T47D (cell line): ENCODE measurements at regions not wholly inside any gene's neighbourhood (a gene's known extent, or its start where the extent isn't known, plus 50 kb on each side); places are given as distances from the start of the nearest gene placed in this dataset.

Experiments used
- DNase-seq, 2 experiments: peaks; one replicate each; pipeline versions ENCODE4 v3.0.0 to v3.0.0-alpha.2; 2011 to 2012; ENCODE audit warnings: low read depth in 1 of 2, low spot score in 1 of 2
- JUND ChIP-seq: IDR thresholded peaks from 2 replicates; pipeline ENCODE4 v1.6.1; 2012; ENCODE audit warnings: low read depth
- in situ Hi-C: cut with HindIII; loops from 2 replicates; pipeline ENCODE4 v1.10.0; 2016; ENCODE audit warnings: low sequenced_read_pairs, low pct_unique_long_range_greater_than_20kb

DNA sequence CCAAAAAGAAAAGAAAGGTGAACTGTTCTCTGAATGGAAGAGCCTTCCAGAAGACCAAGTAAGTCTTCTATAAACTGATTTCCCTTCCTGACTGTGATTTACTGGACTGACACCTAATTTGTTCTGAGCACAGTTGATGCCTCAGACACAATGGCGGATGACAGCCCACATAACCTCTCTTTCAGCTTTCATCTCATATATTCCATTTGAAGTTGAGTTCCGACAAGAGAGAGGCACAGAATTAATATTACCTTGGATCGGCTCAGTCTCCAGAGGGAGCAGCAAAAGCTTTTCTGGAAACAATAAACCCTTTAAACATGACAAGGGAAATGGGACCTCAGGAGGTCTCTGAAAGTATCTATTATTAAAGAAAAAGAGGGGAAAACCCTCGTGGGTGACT lies 638.7 kb upstream of the SETBP1 start:
- in situ Hi-C loops: no loop called here
- DNase-seq: no peak
- no peak for TF ChIP-seq JUND

- DNase-seq: no peak
- no peak for TF ChIP-seq JUND
- in situ Hi-C loops: no loop called here
Observed at GRCh38 chr18:44046376-44046975, 634.2 kb upstream of the SETBP1 start.

- DNase-seq: no peak
- no peak for TF ChIP-seq JUND
- in situ Hi-C loops: no loop called here
Observed at GRCh38 chr18:44047585-44047984, 633.1 kb upstream of the SETBP1 start.

GRCh38 chr18:44048435-44048834 lies 632.3 kb upstream of the SETBP1 start:
- no peak for DNase-seq
- in situ Hi-C loops: no loop called here
- no peak for TF ChIP-seq JUND

DNA sequence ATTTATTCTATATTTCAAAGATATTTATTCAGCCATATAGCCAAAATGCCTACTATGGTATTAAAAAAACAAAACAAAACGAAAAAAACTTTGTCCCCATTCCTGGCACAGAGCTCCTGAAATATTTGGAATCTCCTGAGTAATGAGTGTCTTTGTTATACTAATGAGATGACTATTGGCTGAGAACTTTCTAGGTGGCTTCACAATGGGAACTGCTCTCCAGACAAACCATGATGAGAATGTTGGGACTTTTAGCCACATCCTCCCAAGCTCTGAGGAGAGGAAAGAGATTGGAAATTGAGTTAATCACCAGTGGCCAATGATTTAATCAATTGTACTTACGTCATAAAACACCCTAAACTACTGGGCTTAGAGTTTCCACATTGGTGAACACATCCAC lies 631.8 kb upstream of the SETBP1 start:
- in situ Hi-C loops: no loop called here
- DNase-seq: no peak
- TF ChIP-seq JUND: no peak

DNA sequence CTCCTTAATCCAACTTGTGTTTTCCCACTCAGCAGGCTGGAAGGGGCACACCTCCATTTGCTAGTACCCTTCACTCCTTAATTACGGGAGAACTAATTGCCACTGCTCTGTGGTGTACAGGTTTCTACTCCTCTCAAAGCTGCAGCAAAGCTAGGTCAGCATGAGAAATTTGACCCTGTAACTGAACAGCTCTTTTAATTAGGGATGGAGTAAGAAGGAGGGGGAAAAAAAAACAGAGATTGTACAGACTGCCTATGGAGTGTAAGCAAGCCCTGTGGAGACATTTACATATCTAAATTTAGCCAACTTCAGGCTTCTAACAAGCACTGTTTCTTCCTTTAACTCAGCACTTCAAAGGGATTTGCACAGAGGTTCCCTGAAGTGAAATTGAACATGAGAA lies 629.7 kb upstream of the SETBP1 start:
- no peak for DNase-seq
- in situ Hi-C loops: no loop called here
- TF ChIP-seq JUND: no peak

DNA sequence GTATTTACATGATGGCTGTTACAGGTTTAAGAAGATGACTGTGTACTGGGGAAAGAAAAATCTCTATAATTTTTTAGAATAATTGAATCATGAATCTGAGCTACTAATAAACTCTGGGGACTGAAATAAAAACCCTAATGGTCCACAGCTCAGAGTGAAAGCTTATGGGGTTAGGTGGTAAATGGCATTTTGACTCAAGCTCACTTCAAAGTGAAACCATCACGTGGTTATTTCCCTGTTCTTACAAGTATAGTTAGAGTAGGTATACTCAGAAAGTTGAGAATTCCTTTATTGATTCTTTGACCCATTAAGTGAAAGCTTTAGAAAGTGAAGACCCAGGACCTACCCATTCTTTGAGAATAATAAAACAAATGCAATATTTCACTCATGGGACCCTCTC lies 626.2 kb upstream of the SETBP1 start:
- in situ Hi-C loops: no loop called here
- no peak for TF ChIP-seq JUND
- DNase-seq: no peak

- TF ChIP-seq JUND: no peak
- in situ Hi-C loops: no loop called here
- DNase-seq: no peak
Observed at GRCh38 chr18:44060197-44060596, 620.5 kb upstream of the SETBP1 start.

GRCh38 chr18:44061438-44061837 lies 619.2 kb upstream of the SETBP1 start:
- TF ChIP-seq JUND: no peak
- in situ Hi-C loops: no loop called here
- DNase-seq: no peak

DNA sequence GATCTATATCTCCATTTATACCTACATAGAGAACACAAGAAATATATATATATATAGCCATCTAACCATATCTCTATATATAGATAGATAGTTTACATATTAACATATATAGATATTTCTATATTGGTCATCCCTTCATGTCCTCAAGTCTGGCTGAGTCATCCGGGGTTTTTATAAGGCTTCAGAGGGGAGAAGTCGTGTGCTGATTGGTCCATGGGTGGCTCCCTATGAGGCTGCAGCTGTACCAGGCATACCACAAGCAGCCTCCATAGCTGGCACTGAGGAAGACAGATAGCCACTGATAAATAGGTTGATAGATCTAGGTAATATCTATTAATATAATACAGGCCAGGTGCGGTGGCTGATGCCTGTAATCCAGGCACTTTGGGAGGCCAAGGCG lies 618.3 kb upstream of the SETBP1 start:
- no peak for TF ChIP-seq JUND
- in situ Hi-C loops: no loop called here
- no peak for DNase-seq

GRCh38 chr18:44065206-44065605 lies 615.5 kb upstream of the SETBP1 start:
- in situ Hi-C loops: no loop called here
- no peak for DNase-seq
- no peak for TF ChIP-seq JUND

- in situ Hi-C loops: no loop called here
- DNase-seq: no peak
- no peak for TF ChIP-seq JUND
Observed at GRCh38 chr18:44066541-44066940, 614.1 kb upstream of the SETBP1 start.

DNA sequence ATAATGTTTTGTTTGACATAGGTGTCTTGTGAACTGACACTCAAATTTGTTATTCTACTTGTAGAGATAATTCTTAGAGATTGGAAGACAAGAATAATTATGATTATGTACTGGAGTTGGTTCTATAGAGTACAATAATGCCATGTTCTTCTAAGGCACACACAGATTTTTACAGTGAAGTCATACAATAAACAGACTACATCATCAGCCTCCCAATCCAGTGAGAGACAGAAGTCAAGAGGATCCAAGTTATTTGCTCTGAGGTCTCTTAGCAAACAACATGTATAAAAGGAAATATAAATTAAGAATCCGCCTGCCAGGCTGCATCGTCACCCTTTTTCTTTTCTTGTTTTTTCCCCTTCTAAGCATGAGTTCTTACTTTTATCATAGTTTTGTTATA lies 613.5 kb upstream of the SETBP1 start:
- no peak for TF ChIP-seq JUND
- in situ Hi-C loops: no loop called here
- DNase-seq: peak in 1 of 2 experiments; percentile 35

DNA sequence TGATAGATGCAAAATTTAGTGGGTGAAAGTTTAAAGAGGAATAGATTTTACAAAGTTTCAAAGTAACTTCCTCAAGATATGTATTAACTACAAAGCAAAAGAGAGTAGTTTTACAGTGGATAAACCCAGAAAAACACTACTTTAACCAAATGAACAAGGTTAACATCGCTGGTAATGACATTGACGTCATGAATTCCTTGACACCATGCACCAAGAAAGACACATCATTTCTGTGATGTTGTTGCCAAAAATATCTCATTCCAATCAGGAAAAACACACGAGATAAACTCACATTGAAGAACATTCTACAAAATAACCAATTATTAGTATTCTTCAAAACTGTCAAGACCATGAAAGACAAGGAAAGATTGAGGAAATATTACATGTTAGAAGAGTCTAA lies 605.6 kb upstream of the SETBP1 start:
- in situ Hi-C loops: no loop called here
- TF ChIP-seq JUND: no peak
- DNase-seq: no peak
